GM18508 (cell line): ENCODE measurements at regions not wholly inside any gene's neighbourhood (a gene's known extent, or its start where the extent isn't known, plus 50 kb on each side); places are given as distances from the start of the nearest gene placed in this dataset.
A peak's percentile ranks its signal among the peaks of the same experiment; 100 is the strongest.

Experiments
- ATAC-seq: cut with Tn5 transposase; IDR thresholded peaks from one replicate; pipeline ENCODE4 v1.9.1; 2021; ENCODE audit warnings: moderate number of reproducible peaks; ENCODE audit not compliant: insufficient read depth, unreplicated experiment

- peak; percentile 79 for ATAC-seq
Observed at GRCh38 chr5:52709167-52709925, 78.4 kb upstream of the ITGA1 start.

GRCh38 chr5:52710310-52710971, 77.3 kb upstream of the ITGA1 start:
- ATAC-seq = peak; percentile 72

GRCh38 chr5:52710972-52711596, 76.6 kb upstream of the ITGA1 start:
- no peak for ATAC-seq

- no peak for ATAC-seq
Observed at GRCh38 chr5:52712354-52712753, 75.4 kb upstream of the ITGA1 start.

DNA sequence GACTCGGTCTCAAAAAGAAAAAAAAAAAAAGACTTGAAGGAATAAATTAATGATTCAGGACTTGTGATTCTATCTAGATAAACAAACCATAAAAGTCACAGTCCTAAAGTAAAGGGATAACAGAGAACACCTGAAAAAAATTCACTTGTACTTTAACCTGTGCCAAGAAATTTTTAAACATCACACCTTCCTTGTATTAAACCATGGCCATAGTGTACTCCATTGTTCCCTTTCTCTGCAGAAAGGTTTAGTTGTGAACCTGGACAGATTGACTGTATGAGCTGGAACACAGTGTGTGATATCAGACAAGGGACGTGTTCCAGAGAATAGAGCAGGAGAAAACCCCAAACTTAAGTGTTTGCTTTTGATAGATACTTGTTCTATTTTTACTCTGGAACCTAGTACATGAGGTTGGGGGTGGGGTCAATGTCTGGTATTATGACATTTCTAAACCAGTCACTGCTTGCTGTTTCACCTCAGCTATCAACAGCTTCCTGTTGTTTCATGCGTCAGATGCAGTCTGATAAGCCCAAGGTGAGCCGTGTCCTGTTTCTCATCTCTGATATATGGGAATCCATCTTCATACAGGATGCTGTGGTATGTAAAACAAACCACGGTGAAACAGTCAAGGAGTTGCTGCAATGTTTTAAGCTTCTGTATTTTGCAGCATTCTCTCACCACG, 62.5 kb upstream of the ITGA1 start:
- peak; percentile 67 for ATAC-seq

GRCh38 chr5:52725808-52726207, 61.9 kb upstream of the ITGA1 start:
- ATAC-seq = no peak

GRCh38 chr5:52727020-52727419, 60.7 kb upstream of the ITGA1 start:
- no peak for ATAC-seq

GRCh38 chr5:52727576-52727975, 60.1 kb upstream of the ITGA1 start:
- no peak for ATAC-seq

- no peak for ATAC-seq
Observed at GRCh38 chr5:52728224-52728623, 59.5 kb upstream of the ITGA1 start.

GRCh38 chr5:52728686-52729085, 59.0 kb upstream of the ITGA1 start:
- ATAC-seq = no peak

DNA sequence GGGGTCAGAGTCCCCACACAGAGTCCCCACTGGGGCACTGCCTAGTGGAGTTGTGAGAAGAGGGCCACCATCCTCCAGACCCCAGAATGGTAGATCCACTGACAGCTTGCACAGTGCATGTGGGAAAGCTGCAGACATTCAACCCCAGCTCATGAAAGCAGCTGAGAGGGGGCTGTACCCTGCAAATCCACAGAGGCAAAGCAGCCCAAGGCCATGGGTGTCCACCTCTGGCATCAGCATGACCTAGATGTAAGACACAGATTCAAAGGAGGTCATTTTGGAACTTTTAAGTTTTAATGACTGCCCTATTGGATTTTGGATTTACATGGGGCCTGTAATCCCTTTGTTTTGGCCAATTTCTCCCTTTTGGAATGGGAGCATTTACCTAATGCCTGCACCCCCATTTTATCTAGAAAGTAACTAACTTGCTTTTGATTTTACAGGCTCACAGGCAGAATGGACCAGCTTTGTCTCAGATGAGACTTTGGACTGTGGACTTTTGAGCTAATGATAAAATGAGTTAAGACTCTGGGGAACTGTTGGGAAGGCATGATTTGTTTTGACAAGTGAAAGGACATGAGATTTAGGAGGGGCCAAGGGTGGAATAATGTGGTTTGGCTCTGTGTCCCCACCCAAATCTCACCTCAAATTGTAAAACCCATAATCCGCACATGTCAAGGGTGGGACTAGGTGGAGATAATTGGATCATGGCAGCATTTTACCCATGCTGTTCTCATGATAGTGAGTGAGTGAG, 56.3 kb upstream of the ITGA1 start:
- ATAC-seq = no peak

GRCh38 chr5:52734557-52734956, 53.2 kb upstream of the ITGA1 start:
- no peak for ATAC-seq

- no peak for ATAC-seq
Observed at GRCh38 chr5:52735139-52735538, 52.6 kb upstream of the ITGA1 start.
